NCI-H1092 treated with DMSO at 0.1 percent for 48 hours (cell line): ENCODE measurements at regions not wholly inside any gene's neighbourhood (a gene's known extent, or its start where the extent isn't known, plus 50 kb on each side); places are given as distances from the start of the nearest gene placed in this dataset.
A peak's percentile ranks its signal among the peaks of the same experiment; 100 is the strongest.
"Not testable (repeated sequence)": the region's sequence is repeated elsewhere in the genome, so short reads cannot be mapped to it uniquely, and the experiment has no call there.

ENCODE experiments used
- DNase-seq: peaks from one replicate; lab custom pipeline; 2025; lab: John Stamatoyannopoulos, UW

GRCh38 chr9:24652181-24652580 is 106.5 kb upstream of the IZUMO3 start:
- DNase-seq, result no peak

DNA sequence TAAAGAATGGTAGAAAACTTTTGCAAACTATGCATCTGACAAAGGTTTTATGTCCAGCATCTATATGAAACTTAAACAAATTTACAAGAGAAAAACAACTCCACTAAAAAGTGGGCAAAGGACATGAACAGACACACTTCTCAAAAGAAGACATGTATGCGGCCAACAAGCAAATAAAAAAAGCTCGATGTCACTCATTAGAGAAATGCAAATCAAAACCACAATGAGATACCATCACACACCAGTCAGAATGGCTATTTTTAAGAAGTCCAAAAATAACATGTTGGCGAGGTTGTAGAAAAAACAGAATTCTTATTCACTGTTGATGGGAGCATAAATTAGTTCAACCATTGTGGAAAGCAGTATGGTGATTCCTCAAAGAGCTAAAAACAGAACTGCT is 83.1 kb upstream of the IZUMO3 start:
- not testable (repeated sequence) for DNase-seq

GRCh38 chr9:24625097-24625496 is 79.4 kb upstream of the IZUMO3 start:
- no peak for DNase-seq

DNA sequence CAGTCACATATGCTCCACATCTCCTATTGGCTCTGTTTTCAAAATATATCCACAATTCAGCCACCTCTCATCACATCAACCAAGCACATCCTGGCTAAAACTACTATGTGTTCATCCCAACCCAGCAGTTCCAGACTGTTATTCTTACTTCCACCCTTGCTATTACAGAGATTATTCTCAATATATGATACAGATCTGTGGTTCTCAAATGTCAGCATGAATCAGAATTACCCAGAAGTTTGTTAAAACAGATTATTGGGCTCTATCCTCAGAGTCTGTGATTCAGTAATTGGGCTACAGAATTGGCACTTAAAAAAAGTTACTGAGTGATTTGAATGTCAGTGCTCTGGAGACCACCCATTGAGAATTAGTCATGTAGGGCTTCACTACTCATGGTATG is 78.8 kb upstream of the IZUMO3 start:
- DNase-seq, result no peak

DNA sequence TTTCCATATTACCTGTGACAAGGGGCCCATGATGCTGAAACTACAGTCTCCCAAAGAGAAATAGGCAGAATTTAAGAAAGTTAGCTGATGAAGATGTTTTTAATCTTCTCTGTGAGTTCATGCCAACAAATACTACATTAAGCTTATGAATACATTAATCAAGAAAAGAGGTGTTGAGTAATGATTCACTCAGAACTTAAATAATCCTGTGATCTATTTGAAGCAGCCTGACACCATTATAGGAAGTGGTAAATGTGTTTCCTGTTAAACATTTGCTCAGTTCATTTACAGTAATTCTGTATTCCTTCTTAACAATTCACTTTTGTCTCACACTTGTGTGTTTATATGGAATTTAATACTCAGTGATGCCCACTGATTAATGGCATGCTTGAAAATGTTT is 75.0 kb upstream of the IZUMO3 start:
- DNase-seq, result no peak

- no peak for DNase-seq
Measured at GRCh38 chr9:24616863-24617262, 71.2 kb upstream of the IZUMO3 start.

- DNase-seq, result peak; percentile 2
Measured at GRCh38 chr9:24614070-24614469, 68.4 kb upstream of the IZUMO3 start.

DNA sequence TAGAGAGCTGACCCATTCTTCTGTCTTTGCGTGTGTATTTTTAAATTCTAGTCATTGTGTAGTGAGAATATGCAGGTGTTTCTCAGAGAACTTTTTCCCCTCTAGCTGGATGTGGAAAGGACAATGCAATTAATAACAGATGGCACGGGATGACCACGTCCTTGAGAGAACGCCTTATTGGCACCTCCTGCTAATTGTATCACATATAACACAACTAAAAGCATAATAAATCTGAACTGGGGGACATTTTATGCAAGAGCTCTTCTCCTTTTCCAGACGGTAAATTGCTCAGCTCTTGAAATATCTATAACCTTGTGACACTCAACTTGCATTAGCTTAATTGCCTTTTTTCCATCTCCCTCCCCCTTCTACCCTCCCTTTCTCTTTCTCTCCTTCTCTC is 62.9 kb upstream of the IZUMO3 start:
- peak; percentile 65 for DNase-seq

DNA sequence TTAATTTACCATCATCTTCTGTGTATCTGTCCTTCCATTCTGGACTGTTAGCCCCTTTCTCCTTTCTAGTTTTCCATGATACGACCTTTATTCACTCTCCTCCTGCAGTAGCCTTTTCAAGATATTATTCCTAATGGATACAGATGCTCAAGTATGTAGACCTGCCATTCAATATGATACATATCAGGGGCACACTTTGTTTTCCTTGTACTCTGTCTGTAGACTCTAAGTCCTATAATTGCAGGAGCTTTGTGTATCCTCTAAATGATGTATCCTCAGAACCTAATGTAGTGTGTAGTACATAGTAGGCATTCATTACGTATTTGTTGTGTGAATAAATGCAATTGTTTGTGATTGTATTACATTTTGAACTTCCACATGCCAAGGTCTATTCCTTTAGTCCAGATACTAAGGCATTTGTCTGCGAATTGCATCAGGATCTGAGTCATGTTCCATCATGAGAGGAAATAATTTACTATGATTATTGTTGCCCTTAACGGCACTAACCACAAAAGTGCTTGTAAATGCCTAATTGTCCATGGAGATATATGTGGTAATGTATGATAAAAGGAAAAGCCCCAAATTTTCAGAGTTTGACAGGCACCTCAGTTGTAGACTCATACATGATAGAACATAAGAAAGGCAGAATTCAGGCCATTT is 57.1 kb upstream of the IZUMO3 start:
- no peak for DNase-seq
